ENCODE measurements at regions not wholly inside any gene's neighbourhood (a gene's known extent, or its start where the extent isn't known, plus 50 kb on each side); places are given as distances from the start of the nearest gene placed in this dataset.
"Not testable (repeated sequence)": the region's sequence is repeated elsewhere in the genome, so short reads cannot be mapped to it uniquely, and the experiment has no call there.

- FAIRE-seq (no peak), DNase-seq (ENCODE audit: extremely low spot score, insufficient read length, low read depth) (no peak)
Measured at GRCh38 chr6:51283723-51284355, 465.2 kb downstream of the TFAP2B start.

- no peak for DNase-seq (ENCODE audit: extremely low spot score, insufficient read length, low read depth)
- no peak for FAIRE-seq
Measured at GRCh38 chr6:51285876-51286275, 467.2 kb downstream of the TFAP2B start.

GRCh38 chr6:51289041-51289440 is 470.4 kb downstream of the TFAP2B start:
- DNase-seq (ENCODE audit: extremely low spot score, insufficient read length, low read depth) (no peak), FAIRE-seq (no peak)

- FAIRE-seq (no peak), DNase-seq (ENCODE audit: extremely low spot score, insufficient read length, low read depth) (no peak)
Measured at GRCh38 chr6:51292659-51293058, 474.0 kb downstream of the TFAP2B start.

- FAIRE-seq (no peak), DNase-seq (ENCODE audit: extremely low spot score, insufficient read length, low read depth) (no peak)
Measured at GRCh38 chr6:51299621-51300380, 481.1 kb downstream of the TFAP2B start.

- FAIRE-seq (no peak), DNase-seq (ENCODE audit: extremely low spot score, insufficient read length, low read depth) (no peak)
Measured at GRCh38 chr6:51300510-51300909, 481.8 kb downstream of the TFAP2B start.

GRCh38 chr6:51301962-51302361 is 483.3 kb downstream of the TFAP2B start:
- DNase-seq (ENCODE audit: extremely low spot score, insufficient read length, low read depth), result no peak
- FAIRE-seq, result peak; percentile 80

- DNase-seq (ENCODE audit: extremely low spot score, insufficient read length, low read depth) (no peak), FAIRE-seq (no peak)
Measured at GRCh38 chr6:51302431-51302830, 483.8 kb downstream of the TFAP2B start.

GRCh38 chr6:51303338-51303737 is 484.7 kb downstream of the TFAP2B start:
- no peak for DNase-seq (ENCODE audit: extremely low spot score, insufficient read length, low read depth)
- no peak for FAIRE-seq

- no peak for FAIRE-seq
- DNase-seq (ENCODE audit: extremely low spot score, insufficient read length, low read depth), result no peak
Measured at GRCh38 chr6:51314965-51315364, 496.3 kb downstream of the TFAP2B start.

GRCh38 chr6:51318674-51319073 is 500.0 kb downstream of the TFAP2B start:
- DNase-seq (ENCODE audit: extremely low spot score, insufficient read length, low read depth), result no peak
- no peak for FAIRE-seq

GRCh38 chr6:51321477-51321876 is 502.8 kb downstream of the TFAP2B start:
- not testable (repeated sequence) for FAIRE-seq; DNase-seq (ENCODE audit: extremely low spot score, insufficient read length, low read depth)

- FAIRE-seq (no peak), DNase-seq (ENCODE audit: extremely low spot score, insufficient read length, low read depth) (no peak)
Measured at GRCh38 chr6:51322505-51322904, 503.8 kb downstream of the TFAP2B start.

- FAIRE-seq (no peak), DNase-seq (ENCODE audit: extremely low spot score, insufficient read length, low read depth) (no peak)
Measured at GRCh38 chr6:51323056-51323455, 504.4 kb downstream of the TFAP2B start.

GRCh38 chr6:51330971-51331370 is 512.3 kb downstream of the TFAP2B start:
- FAIRE-seq, result no peak
- DNase-seq (ENCODE audit: extremely low spot score, insufficient read length, low read depth), result no peak

- FAIRE-seq (no peak), DNase-seq (ENCODE audit: extremely low spot score, insufficient read length, low read depth) (no peak)
Measured at GRCh38 chr6:51335543-51335942, 516.9 kb downstream of the TFAP2B start.

- no peak for FAIRE-seq
- no peak for DNase-seq (ENCODE audit: extremely low spot score, insufficient read length, low read depth)
Measured at GRCh38 chr6:51336185-51336584, 517.5 kb downstream of the TFAP2B start.

GRCh38 chr6:51337277-51337676 is 518.6 kb downstream of the TFAP2B start:
- no peak for DNase-seq (ENCODE audit: extremely low spot score, insufficient read length, low read depth)
- FAIRE-seq, result no peak

GRCh38 chr6:51339108-51339507 is 520.4 kb downstream of the TFAP2B start:
- FAIRE-seq, result no peak
- no peak for DNase-seq (ENCODE audit: extremely low spot score, insufficient read length, low read depth)

- DNase-seq (ENCODE audit: extremely low spot score, insufficient read length, low read depth) (no peak), FAIRE-seq (no peak)
Measured at GRCh38 chr6:51339728-51340127, 521.1 kb downstream of the TFAP2B start.

GRCh38 chr6:51342393-51342792 is 523.7 kb downstream of the TFAP2B start:
- FAIRE-seq, result no peak

GRCh38 chr6:51349857-51350256 is 531.2 kb downstream of the TFAP2B start:
- FAIRE-seq, result no peak
- DNase-seq (ENCODE audit: extremely low spot score, insufficient read length, low read depth), result no peak

More at GRCh38 chr6:51342393-51342792, 523.7 kb downstream of the TFAP2B start:
- no peak for DNase-seq (ENCODE audit: extremely low spot score, insufficient read length, low read depth)

Measured in GM18507 (cell line).